Stimulated activated naive CD8-positive, alpha-beta T cell treated with anti-CD3 and anti-CD28 coated beads, Interleukin-15, Interleukin-2, amounts not matched to agents 100 U/mL and 50 U/mL, for 24 hours (primary cell): ENCODE measurements at regions not wholly inside any gene's neighbourhood (a gene's known extent, or its start where the extent isn't known, plus 50 kb on each side); places are given as distances from the start of the nearest gene placed in this dataset.
"Not testable (repeated sequence)": the region's sequence is repeated elsewhere in the genome, so short reads cannot be mapped to it uniquely, and the experiment has no call there.

Experiments used
- ATAC-seq: fragments of 150-1000 bp; cut with Tn5 transposase; one replicate; pipeline ENCODE4 v1.10.0; 2021
- DNase-seq: peaks from one replicate; pipeline ENCODE4 v3.0.0; 2021

GRCh38 chr11:41519696-41520095 is 60.2 kb upstream of the LRRC4C start:
- no peak for ATAC-seq

GRCh38 chr11:41522391-41522790 is 62.9 kb upstream of the LRRC4C start:
- DNase-seq (no peak), ATAC-seq (no peak)

More at GRCh38 chr11:41519696-41520095, 60.2 kb upstream of the LRRC4C start:
- DNase-seq, result no peak

- DNase-seq (no peak), ATAC-seq (no peak)
Observed at GRCh38 chr11:41522899-41523672, 63.6 kb upstream of the LRRC4C start.

- ATAC-seq (no peak), DNase-seq (no peak)
Observed at GRCh38 chr11:41527530-41527929, 68.1 kb upstream of the LRRC4C start.

GRCh38 chr11:41532413-41532812 is 73.0 kb upstream of the LRRC4C start:
- DNase-seq (no peak), ATAC-seq (no peak)

GRCh38 chr11:41533761-41534160 is 74.3 kb upstream of the LRRC4C start:
- ATAC-seq (no peak), DNase-seq (no peak)

- no peak for DNase-seq
- no peak for ATAC-seq
Observed at GRCh38 chr11:41534391-41534790, 74.9 kb upstream of the LRRC4C start.

- no peak for ATAC-seq
Observed at GRCh38 chr11:41534861-41535260, 75.4 kb upstream of the LRRC4C start.

GRCh38 chr11:41536021-41536568 is 76.6 kb upstream of the LRRC4C start:
- no peak for DNase-seq
- ATAC-seq, result no peak

More at GRCh38 chr11:41534861-41535260, 75.4 kb upstream of the LRRC4C start:
- no peak for DNase-seq

- ATAC-seq, DNase-seq: not testable (repeated sequence)
Observed at GRCh38 chr11:41544902-41545301, 85.5 kb upstream of the LRRC4C start.

GRCh38 chr11:41578421-41579051 is 119.1 kb upstream of the LRRC4C start:
- DNase-seq (no peak), ATAC-seq (no peak)

GRCh38 chr11:41579546-41579945 is 120.1 kb upstream of the LRRC4C start:
- DNase-seq, result no peak

GRCh38 chr11:41609511-41609910 is 150.1 kb upstream of the LRRC4C start:
- ATAC-seq (no peak), DNase-seq (no peak)

More at GRCh38 chr11:41579546-41579945, 120.1 kb upstream of the LRRC4C start:
- ATAC-seq, result no peak

- DNase-seq (no peak), ATAC-seq (no peak)
Observed at GRCh38 chr11:41612415-41612814, 153.0 kb upstream of the LRRC4C start.

GRCh38 chr11:41613326-41613725 is 153.9 kb upstream of the LRRC4C start:
- no peak for ATAC-seq
- no peak for DNase-seq

- no peak for ATAC-seq
Observed at GRCh38 chr11:41622707-41623359, 163.4 kb upstream of the LRRC4C start.

GRCh38 chr11:41659985-41660384 is 200.5 kb upstream of the LRRC4C start:
- DNase-seq, result no peak

More at GRCh38 chr11:41622707-41623359, 163.4 kb upstream of the LRRC4C start:
- no peak for DNase-seq

GRCh38 chr11:41660585-41660984 is 201.1 kb upstream of the LRRC4C start:
- DNase-seq (no peak), ATAC-seq (no peak)

More at GRCh38 chr11:41659985-41660384, 200.5 kb upstream of the LRRC4C start:
- no peak for ATAC-seq

GRCh38 chr11:41665441-41666360 is 206.2 kb upstream of the LRRC4C start:
- ATAC-seq, result no peak

GRCh38 chr11:41666951-41667653 is 207.7 kb upstream of the LRRC4C start:
- DNase-seq (no peak), ATAC-seq (no peak)

More at GRCh38 chr11:41665441-41666360, 206.2 kb upstream of the LRRC4C start:
- no peak for DNase-seq

- DNase-seq, result no peak
- ATAC-seq, result no peak
Observed at GRCh38 chr11:41675205-41675604, 215.8 kb upstream of the LRRC4C start.
